Gastrocnemius medialis (tissue), 4 donors: ENCODE measurements at regions not wholly inside any gene's neighbourhood (a gene's known extent, or its start where the extent isn't known, plus 50 kb on each side); places are given as distances from the start of the nearest gene placed in this dataset.
"Not testable (repeated sequence)": the region's sequence is repeated elsewhere in the genome, so short reads cannot be mapped to it uniquely, and the experiment has no call there.

Source experiments
- ATAC-seq, 2 donors: fragments of 150-250 bp; one replicate each; pipeline ENCODE4 v1.9.1; 2016
- DNase-seq, 2 donors: peaks; one replicate each; pipeline ENCODE4 v3.0.0-alpha.2; 2019
- H3K27ac ChIP-seq, 4 donors: fragments of 200-600 bp; sonication (generic); 1 replicate in 1 of 4; 2 replicates in 3 of 4; pipeline ENCODE4 v1.5.1; 2016 to 2018; ENCODE audit warnings: mild to moderate bottlenecking in 2 of 4, moderate library complexity in 1 of 4
- H3K27me3 ChIP-seq, 3 donors: fragments of 200-600 bp; sonication (generic) in 2 of 3; 1 replicate in 1 of 3; 2 replicates in 2 of 3; pipeline versions ENCODE4 v1.5.1 to v1.6.0; 2016 to 2019; ENCODE audit warnings: mild to moderate bottlenecking in 1 of 3, moderate library complexity in 1 of 3
- H3K36me3 ChIP-seq, 2 donors: fragments of 200-600 bp; sonication (generic) in 1 of 2; one replicate each; pipeline ENCODE4 v1.5.1; 2017 to 2018
- H3K4me1 ChIP-seq, 2 donors: fragments of 200-600 bp; sonication (generic) in 1 of 2; one replicate each; pipeline ENCODE4 v1.5.1; 2016 to 2017; ENCODE audit warnings: mild to moderate bottlenecking in 2 of 2
- H3K4me3 ChIP-seq, 4 donors: fragments of 200-600 bp; sonication (generic) in 3 of 4; 1 replicate in 1 of 4; 2 replicates in 3 of 4; pipeline ENCODE4 v1.5.1; 2016 to 2019; ENCODE audit warnings: mild to moderate bottlenecking in 2 of 4
- H3K9me3 ChIP-seq, 3 donors: fragments of 200-600 bp; sonication (generic) in 2 of 3; 1 replicate in 1 of 3; 2 replicates in 2 of 3; pipeline ENCODE4 v1.5.1; 2016 to 2019
- POLR2A ChIP-seq, 2 donors: fragments of 450-650 bp; IDR thresholded peaks; one replicate each; pipeline ENCODE4 v1.6.1; 2017; ENCODE audit warnings: antibody characterized with exemption in 2 of 2, mild to moderate bottlenecking in 2 of 2, moderate library complexity in 2 of 2
- in situ Hi-C, 4 donors: fragments of 200-750 bp; cut with MboI; loops; one replicate each; pipeline versions ENCODE4 v1.15.0 to v1.8.0; 2017; ENCODE audit warnings: low sequenced_read_pairs in 4 of 4
- intact Hi-C: fragments of 100-400 bp; cut with DNase I; formaldehyde crosslinking; loops from one replicate; pipeline ENCODE4 v1.15.1; 2023; ENCODE audit warnings: low total_unique reads
- TF ChIP-seq, protein P1 (sequence below), 5 experiments: fragments of 450-650 bp in 3 of 5; fragments of 200-600 bp in 2 of 5; sonication (generic) in 2 of 5; IDR thresholded peaks in 4 of 5; conservative IDR thresholded peaks in 1 of 5; 1 replicate in 4 of 5; 2 replicates in 1 of 5; pipeline ENCODE4 v1.5.1; 2016 to 2019; ENCODE audit warnings: antibody characterized with exemption in 5 of 5, mild to moderate bottlenecking in 3 of 5, moderate library complexity in 3 of 5

DNA sequence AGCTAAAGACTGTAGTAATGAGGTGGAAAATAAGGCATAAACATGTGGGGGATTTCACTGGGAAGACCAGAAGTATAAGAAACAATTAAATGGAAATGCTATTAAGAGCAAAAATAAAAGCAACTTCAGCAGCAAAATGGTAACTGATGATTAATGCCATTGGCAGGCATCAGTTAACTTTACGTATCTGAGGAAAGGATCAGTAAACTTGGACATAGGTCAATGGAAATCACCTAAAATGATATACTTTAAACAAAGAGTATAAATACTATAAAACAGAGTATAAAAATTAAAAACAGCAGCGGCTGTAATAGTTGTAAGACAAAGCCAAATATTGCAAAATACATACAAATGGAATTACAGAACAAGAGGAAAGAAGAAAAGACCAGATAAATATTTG, 992.1 kb downstream of the DNAH5 start:
- Histone ChIP-seq H3K9me3 (no peaks in the 10 kb centered on the region), H3K27me3 (no peaks in the 10 kb centered on the region), H3K4me1 (no peaks in the 10 kb centered on the region), H3K4me3 (no peak overlapping the region), H3K36me3 (no peaks in the 10 kb centered on the region), H3K27ac (no peak overlapping the region)
- in situ Hi-C loops (no loop called here), intact Hi-C loops (no loop called here)
- TF ChIP-seq, protein P1, sequence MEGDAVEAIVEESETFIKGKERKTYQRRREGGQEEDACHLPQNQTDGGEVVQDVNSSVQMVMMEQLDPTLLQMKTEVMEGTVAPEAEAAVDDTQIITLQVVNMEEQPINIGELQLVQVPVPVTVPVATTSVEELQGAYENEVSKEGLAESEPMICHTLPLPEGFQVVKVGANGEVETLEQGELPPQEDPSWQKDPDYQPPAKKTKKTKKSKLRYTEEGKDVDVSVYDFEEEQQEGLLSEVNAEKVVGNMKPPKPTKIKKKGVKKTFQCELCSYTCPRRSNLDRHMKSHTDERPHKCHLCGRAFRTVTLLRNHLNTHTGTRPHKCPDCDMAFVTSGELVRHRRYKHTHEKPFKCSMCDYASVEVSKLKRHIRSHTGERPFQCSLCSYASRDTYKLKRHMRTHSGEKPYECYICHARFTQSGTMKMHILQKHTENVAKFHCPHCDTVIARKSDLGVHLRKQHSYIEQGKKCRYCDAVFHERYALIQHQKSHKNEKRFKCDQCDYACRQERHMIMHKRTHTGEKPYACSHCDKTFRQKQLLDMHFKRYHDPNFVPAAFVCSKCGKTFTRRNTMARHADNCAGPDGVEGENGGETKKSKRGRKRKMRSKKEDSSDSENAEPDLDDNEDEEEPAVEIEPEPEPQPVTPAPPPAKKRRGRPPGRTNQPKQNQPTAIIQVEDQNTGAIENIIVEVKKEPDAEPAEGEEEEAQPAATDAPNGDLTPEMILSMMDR (IDR thresholded peaks at IDR 0.05 in 4 of 5, conservative IDR thresholded peaks at IDR 0.05 in 1 of 5): no peak
- TF ChIP-seq POLR2A (IDR thresholded peaks at IDR 0.05): no peak
- ATAC-seq: no peak
- no peak for DNase-seq

DNA sequence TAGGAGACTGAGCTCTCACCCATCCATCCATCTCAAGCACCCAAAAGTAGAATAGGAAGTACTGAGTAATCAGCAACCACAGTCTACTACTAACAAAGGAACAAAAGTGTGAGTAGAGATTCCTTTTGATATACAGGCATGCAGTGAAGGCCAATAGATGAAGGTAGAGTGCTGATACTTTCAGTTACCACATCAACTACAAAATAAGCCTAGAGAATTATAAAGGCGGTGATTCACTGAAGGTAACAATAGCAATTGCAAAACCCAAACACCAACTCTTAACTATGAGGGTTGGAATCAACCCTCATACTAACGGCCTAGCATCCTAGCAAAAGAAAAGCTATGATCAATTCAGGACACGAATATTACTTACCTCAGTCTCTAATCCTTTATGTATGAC, 992.6 kb downstream of the DNAH5 start:
- ATAC-seq (no peak), DNase-seq (no peak)
- intact Hi-C loops (no loop called here), in situ Hi-C loops (no loop called here)
- Histone ChIP-seq H3K4me1 (no peaks in the 10 kb centered on the region), H3K9me3 (no peaks in the 10 kb centered on the region), H3K27me3 (no peaks in the 10 kb centered on the region), H3K36me3 (no peaks in the 10 kb centered on the region), H3K4me3 (no peak overlapping the region), H3K27ac (no peak overlapping the region)
- TF ChIP-seq POLR2A (IDR thresholded peaks at IDR 0.05): no peak
- TF ChIP-seq, protein P1 (IDR thresholded peaks at IDR 0.05 in 4 of 5, conservative IDR thresholded peaks at IDR 0.05 in 1 of 5): no peak

DNA sequence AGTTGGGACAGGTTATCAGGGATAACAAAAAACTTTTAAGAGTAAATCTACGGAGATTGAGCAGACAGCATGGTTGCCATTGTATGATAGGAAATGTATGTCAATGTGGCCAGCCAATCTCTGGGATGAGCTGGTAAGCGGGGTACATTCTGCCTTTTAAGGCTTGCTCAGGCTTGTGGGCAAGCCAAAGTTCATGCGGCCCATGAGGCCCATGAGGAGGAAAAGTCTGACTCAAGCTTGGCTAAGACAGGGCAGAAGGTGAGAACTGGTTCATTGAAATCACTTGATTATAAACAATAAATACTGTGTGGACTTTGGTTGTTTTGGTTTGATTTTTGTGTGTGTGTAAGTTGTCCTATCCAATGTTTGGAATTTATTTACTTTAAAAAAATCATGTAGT, 997.1 kb downstream of the DNAH5 start:
- Histone ChIP-seq H3K4me1 (no peaks in the 10 kb centered on the region), H3K36me3 (no peaks in the 10 kb centered on the region), H3K27me3 (no peaks in the 10 kb centered on the region), H3K27ac (no peak overlapping the region), H3K4me3 (no peak overlapping the region), H3K9me3 (no peaks in the 10 kb centered on the region)
- no peak for DNase-seq
- intact Hi-C loops (no loop called here), in situ Hi-C loops (no loop called here)
- TF ChIP-seq, protein P1 (IDR thresholded peaks at IDR 0.05 in 4 of 5, conservative IDR thresholded peaks at IDR 0.05 in 1 of 5): no peak
- no peak for TF ChIP-seq POLR2A (IDR thresholded peaks at IDR 0.05)
- ATAC-seq: no peak

DNA sequence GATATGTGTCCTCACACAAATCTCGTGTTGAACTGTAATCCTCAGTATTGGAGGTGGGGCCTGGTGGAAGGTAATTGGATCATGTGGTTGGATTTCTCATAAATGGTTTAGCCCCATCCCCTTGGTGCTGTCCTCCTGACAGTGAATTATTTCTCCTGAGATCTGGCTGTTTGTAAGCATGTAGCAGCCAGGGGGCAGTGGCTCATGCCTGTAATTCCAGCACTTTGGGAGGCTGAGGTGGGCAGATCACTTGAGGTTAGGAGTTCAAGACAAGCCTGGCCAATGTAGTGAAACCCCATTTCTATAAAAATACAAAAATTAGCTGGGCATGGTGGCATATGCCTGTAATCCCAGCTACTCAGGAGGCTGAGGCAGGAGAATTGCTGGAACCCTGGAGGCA, 999.0 kb downstream of the DNAH5 start:
- not testable (repeated sequence) for ATAC-seq

DNA sequence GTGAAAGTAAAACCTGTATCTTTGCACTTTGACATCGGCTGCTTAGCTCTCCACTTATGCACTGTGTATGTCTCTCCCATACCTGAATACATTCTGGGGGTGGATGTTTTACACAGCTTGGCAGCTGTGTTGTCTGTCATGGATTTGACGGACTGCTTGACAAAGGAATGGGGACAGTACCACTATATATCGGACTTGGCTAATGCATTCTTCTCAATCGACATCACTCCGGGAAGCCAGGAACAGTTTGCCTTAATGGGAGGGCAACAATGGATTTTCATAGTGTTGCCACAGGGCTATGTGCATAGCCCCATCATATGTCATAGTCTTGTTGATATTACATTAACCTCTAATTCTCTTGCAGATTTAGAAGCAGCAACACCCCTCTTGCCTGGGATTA, 1008.3 kb downstream of the DNAH5 start:
- DNase-seq (no peak), ATAC-seq (no peak)
- no peaks in the 10 kb centered on the region for H3K4me1 ChIP-seq
- no peaks in the 10 kb centered on the region for H3K9me3 ChIP-seq
- H3K36me3 ChIP-seq: no peaks in the 10 kb centered on the region
- H3K27me3 ChIP-seq: no peaks in the 10 kb centered on the region
- H3K4me3 ChIP-seq: no peak overlapping the region
- in situ Hi-C loops: no loop called here
- TF ChIP-seq, protein P1 (IDR thresholded peaks at IDR 0.05 in 4 of 5, conservative IDR thresholded peaks at IDR 0.05 in 1 of 5): no peak
- TF ChIP-seq POLR2A (IDR thresholded peaks at IDR 0.05): no peak
- no peak overlapping the region for H3K27ac ChIP-seq
- intact Hi-C loops: no loop called here

More for the DNA sequence above, 999.0 kb downstream of the DNAH5 start:
- H3K36me3 ChIP-seq, H3K4me1 ChIP-seq, H3K27me3 ChIP-seq, H3K27ac ChIP-seq, DNase-seq, H3K4me3 ChIP-seq, in situ Hi-C loops, H3K9me3 ChIP-seq, intact Hi-C loops: not testable (repeated sequence)
